Heart right ventricle (tissue), 16 donors: ENCODE measurements at regions not wholly inside any gene's neighbourhood (a gene's known extent, or its start where the extent isn't known, plus 50 kb on each side); places are given as distances from the start of the nearest gene placed in this dataset.

ENCODE experiments used
- ATAC-seq, 8 donors: fragments of 200-7000 bp; cut with Tn5 transposase; one replicate each; pipeline ENCODE4 v1.9.1; 2020; ENCODE audit warnings: mild to moderate bottlenecking in 8 of 8, moderate library complexity in 8 of 8, moderate number of reproducible peaks in 1 of 8
- DNase-seq, 2 donors: peaks; one replicate each; pipeline ENCODE4 v3.0.0-alpha.2; 2020
- H3K27ac ChIP-seq, 10 donors: fragments of 200-600 bp; sonication (generic) in 2 of 10; one replicate each; pipeline versions ENCODE4 v1.5.0 to v1.8.0; 2020 to 2022; ENCODE audit warnings: mild to moderate bottlenecking in 3 of 10
- H3K27me3 ChIP-seq, 7 donors: fragments of 200-600 bp; one replicate each; pipeline ENCODE4 v1.8.0; 2021 to 2022; ENCODE audit warnings: mild to moderate bottlenecking in 2 of 7
- H3K36me3 ChIP-seq, 9 donors: fragments of 200-600 bp; sonication (generic) in 1 of 9; one replicate each; pipeline versions ENCODE4 v1.5.0 to v1.8.0; 2020 to 2022; ENCODE audit warnings: mild to moderate bottlenecking in 2 of 9
- H3K4me1 ChIP-seq, 9 donors: fragments of 200-600 bp; sonication (generic) in 1 of 9; one replicate each; pipeline versions ENCODE4 v1.5.0 to v1.8.0; 2020 to 2022; ENCODE audit warnings: mild to moderate bottlenecking in 4 of 9
- H3K4me3 ChIP-seq, 10 donors: fragments of 200-600 bp; sonication (generic) in 2 of 10; one replicate each; pipeline versions ENCODE4 v1.5.0 to v1.8.0; 2020 to 2022; ENCODE audit warnings: mild to moderate bottlenecking in 7 of 10, moderate library complexity in 2 of 10
- H3K9me3 ChIP-seq, 11 donors: fragments of 200-600 bp in 10 of 11; sonication (generic) in 2 of 11; one replicate each; pipeline versions ENCODE4 v1.5.0 to v1.8.0; 2013 to 2022; ENCODE audit warnings: mild to moderate bottlenecking in 2 of 11, control low read depth in 1 of 11, moderate library complexity in 1 of 11
- CTCF ChIP-seq, 9 donors: fragments of 200-600 bp; sonication (generic) in 2 of 9; IDR thresholded peaks; one replicate each; pipeline versions ENCODE4 v1.5.0 to v1.8.0; 2021 to 2022; ENCODE audit warnings: antibody characterized with exemption in 9 of 9, mild to moderate bottlenecking in 5 of 9, moderate library complexity in 1 of 9
- WGBS, 2 donors: extraction: QIAGEN DNeasy Blood & Tissue Kit; methylation state at CpG; one replicate each; pipeline ENCODE4 v1.1.7; 2013; ENCODE audit warnings: inconsistent platforms in 1 of 2; 5-methylcytosine and 5-hydroxymethylcytosine counted together
- intact Hi-C, 10 donors: fragments of 100-400 bp; cut with DNase I; formaldehyde crosslinking; loops; one replicate each; pipeline versions ENCODE4 v1.11.1 to v1.14.2; 2022
- donor health status: Arrhythmogenic right ventricular cardiomyopathy.
- donor health status: ischemic (EF 13 %, LVEDD 7.1; RV severe dilation, severe dysfunction).
- donor health status: healthy with polysubstance abuse.
- donor health status: DM: no; HTN: yes; CAD: no.
- donor health status: DM: no; HTN: no; CAD: no.
- donor health status: ischemic (EF 25% LVEDD 6.9; RV normal size, moderate dysfunction).
- donor health status: ischemic (EF 25% LVEDD 5.7; RV mildly dilated, moderate dysfunction).
- donor health status: healthy.
- donor health status: DM: yes; HTN: yes; CAD: no.
- donor health status: Ischemic cardiomyopathy.
- donor health status: ischemic (EF 35%, LVEDD 5.7; RV mildly dilated, moderate dysfunction).
- donor health status: nonischemic (EF 11% LVEDD 7.7; RV severe dilation, severe dysfunction).
- donor health status: DM: yes; HTN: yes; CAD: no.
- donor health status: PGD.
- donor health status: ischemic (EF 29% LVEDD 5.4; RV normal size, mild dysfunction).
- donor health status: nonischemic (EF 23%, LVEDD 6.1; RV moderate dilation, normal function).

GRCh38 chr18:43534511-43534910 is 257.2 kb upstream of the SYT4 start:
- Histone ChIP-seq H3K36me3 (no peaks in the 10 kb centered on the region), H3K27me3 (peaks cover 0 to 1% (median 0%) of the 10 kb centered on the region in 7 donors), H3K27ac (no peak overlapping the region), H3K9me3 (no peaks in the 10 kb centered on the region), H3K4me1 (no peaks in the 10 kb centered on the region), H3K4me3 (no peak overlapping the region)
- no peak for TF ChIP-seq CTCF (IDR thresholded peaks at IDR 0.05)
- no peak for DNase-seq
- intact Hi-C loops: no loop called here
- 74 to 78% methylated on average over 2 of the region's 2 CpGs for WGBS, 2 donors
- no peak for ATAC-seq

- DNase-seq: no peak
- Histone ChIP-seq H3K4me1 (no peaks in the 10 kb centered on the region), H3K4me3 (no peak overlapping the region), H3K27me3 (peaks cover 0 to 5% (median 0%) of the 10 kb centered on the region in 7 donors), H3K9me3 (no peaks in the 10 kb centered on the region), H3K27ac (no peak overlapping the region), H3K36me3 (no peaks in the 10 kb centered on the region)
- ATAC-seq: no peak
- intact Hi-C loops: no loop called here
- 19 to 32% methylated on average over 1 of the region's 1 CpG for whole genome bisulfite sequencing, 2 donors
- TF ChIP-seq CTCF (IDR thresholded peaks at IDR 0.05): no peak
These were observed 262.6 kb upstream of the SYT4 start for GRCh38 chr18:43539862-43540261.

- peaks cover 0 to 5% (median 0%) of the 10 kb centered on the region in 7 donors for H3K27me3 ChIP-seq
- no peak overlapping the region for H3K4me3 ChIP-seq
- DNase-seq (no peak), ATAC-seq (no peak)
- TF ChIP-seq CTCF (IDR thresholded peaks at IDR 0.05): no peak
- H3K27ac ChIP-seq: no peak overlapping the region
- 58 to 59% methylated on average over 6 of the region's 6 CpGs for WGBS, 2 donors
- no peaks in the 10 kb centered on the region for H3K9me3 ChIP-seq
- H3K36me3 ChIP-seq: no peaks in the 10 kb centered on the region
- H3K4me1 ChIP-seq: no peaks in the 10 kb centered on the region
- intact Hi-C loops: no loop called here
These were observed 264.7 kb upstream of the SYT4 start for GRCh38 chr18:43542016-43542415.

GRCh38 chr18:43543236-43543635 is 265.9 kb upstream of the SYT4 start:
- no peak for ATAC-seq
- H3K36me3 ChIP-seq: no peaks in the 10 kb centered on the region
- H3K27me3 ChIP-seq: peaks cover 0 to 5% (median 0%) of the 10 kb centered on the region in 7 donors
- H3K27ac ChIP-seq: no peak overlapping the region
- WGBS, 2 donors: 76 to 79% methylated on average over 4 of the region's 4 CpGs
- no peaks in the 10 kb centered on the region for H3K4me1 ChIP-seq
- no peak overlapping the region for H3K4me3 ChIP-seq
- no peak for DNase-seq
- TF ChIP-seq CTCF (IDR thresholded peaks at IDR 0.05): no peak
- intact Hi-C loops: no loop called here
- H3K9me3 ChIP-seq: no peaks in the 10 kb centered on the region
